ENCODE measurements at regions not wholly inside any gene's neighbourhood (a gene's known extent, or its start where the extent isn't known, plus 50 kb on each side); places are given as distances from the start of the nearest gene placed in this dataset.

- no peak overlapping the region for H3K4me3 ChIP-seq (ENCODE audit: low read depth in 1 of 2, low read length in 1 of 2)
- TF ChIP-seq, protein P1, sequence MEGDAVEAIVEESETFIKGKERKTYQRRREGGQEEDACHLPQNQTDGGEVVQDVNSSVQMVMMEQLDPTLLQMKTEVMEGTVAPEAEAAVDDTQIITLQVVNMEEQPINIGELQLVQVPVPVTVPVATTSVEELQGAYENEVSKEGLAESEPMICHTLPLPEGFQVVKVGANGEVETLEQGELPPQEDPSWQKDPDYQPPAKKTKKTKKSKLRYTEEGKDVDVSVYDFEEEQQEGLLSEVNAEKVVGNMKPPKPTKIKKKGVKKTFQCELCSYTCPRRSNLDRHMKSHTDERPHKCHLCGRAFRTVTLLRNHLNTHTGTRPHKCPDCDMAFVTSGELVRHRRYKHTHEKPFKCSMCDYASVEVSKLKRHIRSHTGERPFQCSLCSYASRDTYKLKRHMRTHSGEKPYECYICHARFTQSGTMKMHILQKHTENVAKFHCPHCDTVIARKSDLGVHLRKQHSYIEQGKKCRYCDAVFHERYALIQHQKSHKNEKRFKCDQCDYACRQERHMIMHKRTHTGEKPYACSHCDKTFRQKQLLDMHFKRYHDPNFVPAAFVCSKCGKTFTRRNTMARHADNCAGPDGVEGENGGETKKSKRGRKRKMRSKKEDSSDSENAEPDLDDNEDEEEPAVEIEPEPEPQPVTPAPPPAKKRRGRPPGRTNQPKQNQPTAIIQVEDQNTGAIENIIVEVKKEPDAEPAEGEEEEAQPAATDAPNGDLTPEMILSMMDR (IDR thresholded peaks at IDR 0.05): no peak
- H3K4me1 ChIP-seq (ENCODE audit: control insufficient read depth in 1 of 2, insufficient read depth in 1 of 2, low read depth in 1 of 2, low read length in 1 of 2): no peaks in the 10 kb centered on the region
- no peak overlapping the region for H3K27ac ChIP-seq
- no peaks in the 10 kb centered on the region for H3K36me3 ChIP-seq
- no peaks in the 10 kb centered on the region for H3K27me3 ChIP-seq
- no peaks in the 10 kb centered on the region for H3K9me3 ChIP-seq
Measured at GRCh38 chr3:127497166-127497565, 93.4 kb downstream of the TPRA1 start.

DNA sequence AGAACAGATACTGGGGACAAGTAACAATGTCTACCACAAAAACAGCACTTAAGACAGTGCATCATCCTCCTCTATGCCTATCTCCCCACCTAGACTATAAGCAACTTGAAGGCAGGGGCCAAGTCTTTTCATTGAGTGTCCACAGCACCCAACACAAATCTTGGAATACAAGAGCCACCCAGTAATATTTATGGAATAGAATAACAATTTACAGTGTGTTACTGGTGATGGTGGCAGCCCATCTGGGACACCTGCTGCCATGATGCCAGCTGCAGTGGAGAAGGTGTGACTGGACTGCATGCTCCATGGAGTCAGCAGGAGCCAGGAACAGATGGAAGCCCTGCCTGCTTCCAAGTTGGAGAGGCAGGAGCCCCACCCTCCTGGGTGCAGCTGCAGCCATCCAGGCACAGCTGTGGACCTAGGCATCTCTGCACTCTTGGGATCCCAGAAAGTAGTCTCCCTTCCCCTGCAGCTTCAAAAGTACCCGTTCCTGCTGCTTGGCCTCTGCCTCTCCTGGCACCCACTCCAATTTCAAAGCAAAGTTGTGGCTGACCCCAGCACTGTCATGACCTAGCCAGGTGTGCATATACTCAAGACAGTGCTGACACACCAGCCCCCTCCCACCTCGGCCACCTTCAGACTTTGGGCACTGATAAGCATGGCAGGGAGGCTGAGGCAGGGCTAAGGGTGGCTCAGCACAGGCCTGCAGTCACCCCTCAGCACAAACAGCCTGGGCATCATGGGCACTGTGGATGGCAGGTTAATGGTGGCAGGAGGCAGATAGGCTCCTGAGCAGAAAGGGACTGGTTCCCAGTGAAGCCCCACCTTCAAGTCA, 94.5 kb downstream of the TPRA1 start:
- TF ChIP-seq, protein P1 (IDR thresholded peaks at IDR 0.05): no peak
- no peak overlapping the region for H3K4me3 ChIP-seq (ENCODE audit: low read depth in 1 of 2, low read length in 1 of 2)
- H3K36me3 ChIP-seq: no peaks in the 10 kb centered on the region
- H3K9me3 ChIP-seq: no peaks in the 10 kb centered on the region
- H3K27ac ChIP-seq: no peak overlapping the region
- H3K27me3 ChIP-seq: no peaks in the 10 kb centered on the region
- no peaks in the 10 kb centered on the region for H3K4me1 ChIP-seq (ENCODE audit: control insufficient read depth in 1 of 2, insufficient read depth in 1 of 2, low read depth in 1 of 2, low read length in 1 of 2)

GRCh38 chr3:127493924-127494646, 96.4 kb downstream of the TPRA1 start:
- Histone ChIP-seq H3K27me3 (no peaks in the 10 kb centered on the region), H3K4me1 (ENCODE audit: control insufficient read depth in 1 of 2, insufficient read depth in 1 of 2, low read depth in 1 of 2, low read length in 1 of 2) (no peaks in the 10 kb centered on the region), H3K9me3 (no peaks in the 10 kb centered on the region), H3K4me3 (ENCODE audit: low read depth in 1 of 2, low read length in 1 of 2) (no peak overlapping the region), H3K36me3 (no peaks in the 10 kb centered on the region), H3K27ac (no peak overlapping the region)
- TF ChIP-seq, protein P1 (IDR thresholded peaks at IDR 0.05): no peak

DNA sequence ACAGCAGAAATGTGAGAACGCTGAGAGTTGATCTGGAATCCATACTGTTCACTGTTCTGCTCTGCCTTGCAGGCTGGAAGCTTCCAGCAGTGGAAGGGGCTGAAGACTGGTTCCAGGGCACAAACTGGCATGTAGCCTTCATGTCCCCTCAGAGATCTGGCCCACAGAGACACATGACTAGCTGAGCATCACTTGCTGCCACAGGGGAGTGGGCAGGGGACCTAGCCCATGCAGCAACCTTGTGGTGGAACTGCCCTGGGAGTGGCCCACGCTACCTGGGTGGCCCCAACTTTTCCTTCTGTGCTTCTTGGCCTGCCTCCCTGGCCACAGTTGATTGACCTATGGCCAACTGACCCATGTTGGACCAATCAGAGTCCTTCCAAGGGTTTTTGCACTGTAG, 98.1 kb downstream of the TPRA1 start:
- H3K4me3 ChIP-seq (ENCODE audit: low read depth in 1 of 2, low read length in 1 of 2): no peak overlapping the region
- TF ChIP-seq, protein P1 (IDR thresholded peaks at IDR 0.05): no peak
- no peaks in the 10 kb centered on the region for H3K4me1 ChIP-seq (ENCODE audit: control insufficient read depth in 1 of 2, insufficient read depth in 1 of 2, low read depth in 1 of 2, low read length in 1 of 2)
- H3K27ac ChIP-seq: no peak overlapping the region
- no peaks in the 10 kb centered on the region for H3K9me3 ChIP-seq
- H3K36me3 ChIP-seq: no peaks in the 10 kb centered on the region
- no peaks in the 10 kb centered on the region for H3K27me3 ChIP-seq

DNA sequence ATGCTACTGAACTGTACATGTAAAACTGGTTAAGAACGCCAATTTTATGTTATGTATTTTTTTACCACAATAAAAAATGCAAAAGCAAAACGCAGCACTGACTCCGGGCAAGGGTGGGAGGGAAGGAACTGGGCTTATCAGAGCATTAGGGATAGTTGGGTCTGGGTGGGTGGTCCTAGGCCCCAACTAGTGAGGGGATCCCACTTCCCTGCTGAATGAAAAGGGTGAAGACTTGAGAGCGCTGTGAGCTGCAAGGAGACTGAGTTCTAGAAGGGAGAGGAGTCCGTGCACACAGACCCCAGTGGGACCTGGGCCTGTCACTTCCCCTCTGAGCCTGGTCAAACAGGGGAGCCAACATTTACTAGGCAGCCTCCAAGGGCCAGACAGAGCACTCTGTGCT, 98.6 kb downstream of the TPRA1 start:
- TF ChIP-seq, protein P1 (IDR thresholded peaks at IDR 0.05): no peak
- no peaks in the 10 kb centered on the region for H3K4me1 ChIP-seq (ENCODE audit: control insufficient read depth in 1 of 2, insufficient read depth in 1 of 2, low read depth in 1 of 2, low read length in 1 of 2)
- H3K9me3 ChIP-seq: no peaks in the 10 kb centered on the region

More for the DNA sequence above, 98.6 kb downstream of the TPRA1 start:
- no peaks in the 10 kb centered on the region for H3K36me3 ChIP-seq
- no peak overlapping the region for H3K27ac ChIP-seq
- H3K4me3 ChIP-seq (ENCODE audit: low read depth in 1 of 2, low read length in 1 of 2): no peak overlapping the region
- no peaks in the 10 kb centered on the region for H3K27me3 ChIP-seq

Data from neutrophil (primary cell).